Mucosa of descending colon (tissue), 3 donors: ENCODE measurements at regions not wholly inside any gene's neighbourhood (a gene's known extent, or its start where the extent isn't known, plus 50 kb on each side); places are given as distances from the start of the nearest gene placed in this dataset.

Source experiments
- ATAC-seq: fragments of 200-7000 bp; cut with Tn5 transposase; one replicate; pipeline ENCODE4 v1.9.1; 2020; ENCODE audit warnings: mild to moderate bottlenecking, moderate library complexity
- DNase-seq, 3 donors: peaks; one replicate each; pipeline ENCODE4 v3.0.0-alpha.2; 2020
- H3K36me3 ChIP-seq: fragments of 200-600 bp; one replicate; pipeline ENCODE4 v1.8.0; 2021; ENCODE audit warnings: low read depth, mild to moderate bottlenecking
- H3K4me1 ChIP-seq: fragments of 200-600 bp; one replicate; pipeline ENCODE4 v1.8.0; 2021; ENCODE audit warnings: low read depth, mild to moderate bottlenecking
- H3K4me3 ChIP-seq: fragments of 200-600 bp; one replicate; pipeline ENCODE4 v1.8.0; 2021; ENCODE audit warnings: mild to moderate bottlenecking
- H3K9me3 ChIP-seq: fragments of 200-600 bp; one replicate; pipeline ENCODE4 v1.8.0; 2021; ENCODE audit warnings: mild to moderate bottlenecking
- intact Hi-C, 2 donors: fragments of 100-400 bp; cut with DNase I in 1 of 2; cut with micrococcal nuclease in 1 of 2; formaldehyde crosslinking; loops; one replicate each; pipeline versions ENCODE4 v1.11.0 to v1.11.1; 2022; cut with DNase I, micrococcal nuclease
- TF ChIP-seq, protein P1 (sequence below): fragments of 200-600 bp; IDR thresholded peaks from one replicate; pipeline ENCODE4 v1.8.0; 2022; ENCODE audit warnings: antibody characterized with exemption, mild to moderate bottlenecking
- donor health status: DM: no; HTN: no; CAD: no; lungs with moderate emphysema.
- donor health status: DM: no; HTN: no; CAD: no.
- donor health status: DM: no; HTN: yes; CAD: no.

- H3K36me3 ChIP-seq, result no peaks in the 10 kb centered on the region
- no peak overlapping the region for H3K4me3 ChIP-seq
- TF ChIP-seq, protein P1, sequence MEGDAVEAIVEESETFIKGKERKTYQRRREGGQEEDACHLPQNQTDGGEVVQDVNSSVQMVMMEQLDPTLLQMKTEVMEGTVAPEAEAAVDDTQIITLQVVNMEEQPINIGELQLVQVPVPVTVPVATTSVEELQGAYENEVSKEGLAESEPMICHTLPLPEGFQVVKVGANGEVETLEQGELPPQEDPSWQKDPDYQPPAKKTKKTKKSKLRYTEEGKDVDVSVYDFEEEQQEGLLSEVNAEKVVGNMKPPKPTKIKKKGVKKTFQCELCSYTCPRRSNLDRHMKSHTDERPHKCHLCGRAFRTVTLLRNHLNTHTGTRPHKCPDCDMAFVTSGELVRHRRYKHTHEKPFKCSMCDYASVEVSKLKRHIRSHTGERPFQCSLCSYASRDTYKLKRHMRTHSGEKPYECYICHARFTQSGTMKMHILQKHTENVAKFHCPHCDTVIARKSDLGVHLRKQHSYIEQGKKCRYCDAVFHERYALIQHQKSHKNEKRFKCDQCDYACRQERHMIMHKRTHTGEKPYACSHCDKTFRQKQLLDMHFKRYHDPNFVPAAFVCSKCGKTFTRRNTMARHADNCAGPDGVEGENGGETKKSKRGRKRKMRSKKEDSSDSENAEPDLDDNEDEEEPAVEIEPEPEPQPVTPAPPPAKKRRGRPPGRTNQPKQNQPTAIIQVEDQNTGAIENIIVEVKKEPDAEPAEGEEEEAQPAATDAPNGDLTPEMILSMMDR, result no peak
- H3K9me3 ChIP-seq, result no peaks in the 10 kb centered on the region
- no peak for ATAC-seq
- intact Hi-C loops, result no loop called here
- H3K4me1 ChIP-seq, result no peaks in the 10 kb centered on the region
- DNase-seq, result no peak
Measured at GRCh38 chr14:65279510-65279909, 133.0 kb upstream of the FUT8 start.

DNA sequence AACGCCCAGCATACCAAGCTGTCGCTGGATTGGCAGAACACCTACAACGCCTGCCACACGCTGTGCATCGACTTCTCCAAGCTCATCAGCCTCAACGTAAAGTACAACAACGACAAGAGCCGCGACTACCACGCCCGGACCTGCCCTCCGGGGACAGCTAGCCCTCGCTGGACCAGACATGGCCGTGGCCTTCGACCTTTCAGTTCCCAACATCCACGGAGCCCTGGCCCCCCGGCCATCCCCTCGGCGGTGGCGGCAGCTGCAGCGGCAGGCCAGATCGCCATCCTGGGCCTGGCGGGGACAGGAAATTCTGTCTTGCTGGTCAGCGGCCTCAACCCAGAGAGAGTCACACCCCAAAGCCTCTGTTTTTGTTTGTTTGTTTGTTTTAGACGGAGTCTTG, 132.6 kb upstream of the FUT8 start:
- TF ChIP-seq, protein P1, result no peak
- H3K36me3 ChIP-seq, result no peaks in the 10 kb centered on the region
- H3K4me1 ChIP-seq, result no peaks in the 10 kb centered on the region
- H3K9me3 ChIP-seq, result no peaks in the 10 kb centered on the region
- ATAC-seq, result no peak
- intact Hi-C loops, result no loop called here
- H3K4me3 ChIP-seq, result no peak overlapping the region
- no peak for DNase-seq

DNA sequence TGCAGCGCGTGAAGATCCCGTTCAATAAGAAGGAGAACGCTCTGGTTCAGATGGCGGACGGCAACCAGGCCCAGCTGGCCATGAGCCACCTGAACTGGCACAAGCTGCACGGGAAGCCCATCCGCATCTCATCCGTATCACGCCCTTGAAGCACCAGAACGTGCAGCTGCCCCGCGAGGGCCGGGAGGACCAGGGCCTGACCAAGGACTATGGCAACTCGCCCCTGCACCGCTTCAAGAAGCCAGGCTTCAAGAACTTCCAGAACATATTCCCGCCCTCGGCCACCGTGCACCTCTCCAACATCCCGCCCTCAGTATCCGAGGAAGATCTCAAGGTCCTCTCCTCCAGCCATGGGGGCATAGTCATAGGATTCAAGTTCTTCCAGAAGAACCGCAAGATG, 131.9 kb upstream of the FUT8 start:
- no peaks in the 10 kb centered on the region for H3K4me1 ChIP-seq
- no peaks in the 10 kb centered on the region for H3K9me3 ChIP-seq
- no peaks in the 10 kb centered on the region for H3K36me3 ChIP-seq
- TF ChIP-seq, protein P1, result no peak
- H3K4me3 ChIP-seq, result no peak overlapping the region
- intact Hi-C loops, result no loop called here
- no peak for DNase-seq
- no peak for ATAC-seq

DNA sequence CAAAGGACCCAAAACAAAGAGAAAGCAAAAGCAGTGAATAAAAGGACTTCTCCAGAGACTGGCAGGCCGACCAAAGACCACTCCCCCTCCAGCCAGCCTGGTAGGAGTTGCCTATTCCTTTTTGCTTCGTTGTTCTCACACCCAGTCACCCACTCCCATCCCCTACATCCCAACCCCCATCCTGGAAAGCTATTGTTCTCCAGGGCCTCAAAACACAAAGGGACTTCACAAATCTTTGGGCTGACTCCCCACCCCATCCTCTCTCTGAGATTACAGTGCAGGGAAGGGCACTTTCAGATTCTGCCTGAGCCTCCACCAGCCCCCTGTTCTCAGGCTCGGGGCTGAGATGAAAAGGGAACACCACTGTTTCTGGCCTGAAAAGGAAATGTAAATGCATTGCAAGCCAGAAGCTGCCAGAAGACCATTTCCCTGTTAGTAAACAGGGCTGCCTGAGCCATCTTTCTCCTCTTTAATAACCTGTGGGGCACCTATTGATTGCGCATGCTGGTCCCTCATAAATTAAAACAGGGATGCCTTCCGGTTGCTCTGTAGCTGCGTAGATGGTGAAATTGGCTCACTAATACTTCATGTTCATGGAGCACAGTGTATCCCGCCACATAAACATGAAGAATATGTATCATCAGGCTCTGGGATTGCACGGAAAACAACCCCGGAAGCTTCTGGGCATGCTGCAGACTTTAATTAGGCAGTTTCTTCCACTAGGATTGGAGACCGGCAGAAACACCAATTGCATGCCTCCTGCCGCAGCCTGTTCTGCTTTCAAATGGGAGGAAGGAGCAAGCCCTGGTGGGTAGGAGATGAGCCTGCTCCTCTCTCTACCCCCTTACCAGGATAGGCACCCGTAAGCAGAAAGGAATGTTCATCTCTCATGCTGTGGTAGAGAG, 130.3 kb upstream of the FUT8 start:
- peak; percentile 35 for ATAC-seq
- intact Hi-C loops, result no loop called here
- H3K9me3 ChIP-seq, result no peaks in the 10 kb centered on the region
- DNase-seq, result no peak
- no peaks in the 10 kb centered on the region for H3K36me3 ChIP-seq
- no peaks in the 10 kb centered on the region for H3K4me1 ChIP-seq
- TF ChIP-seq, protein P1, result no peak
- H3K4me3 ChIP-seq, result no peak overlapping the region

GRCh38 chr14:65282896-65283253, 129.7 kb upstream of the FUT8 start:
- H3K4me3 ChIP-seq, result no peak overlapping the region
- H3K4me1 ChIP-seq, result no peaks in the 10 kb centered on the region
- H3K36me3 ChIP-seq, result no peaks in the 10 kb centered on the region
- intact Hi-C loops, result no loop called here
- ATAC-seq, result peak; percentile 23
- no peaks in the 10 kb centered on the region for H3K9me3 ChIP-seq
- TF ChIP-seq, protein P1, result no peak
- no peak for DNase-seq
